IMR-90 (cell line): ENCODE measurements at regions not wholly inside any gene's neighbourhood (a gene's known extent, or its start where the extent isn't known, plus 50 kb on each side); places are given as distances from the start of the nearest gene placed in this dataset.

Source experiments
- MXI1 ChIP-seq: IDR thresholded peaks from 2 replicates; pipeline ENCODE4 v1.6.1; 2012; ENCODE audit warnings: low read depth, mild to moderate bottlenecking, low read length, moderate library complexity, borderline replicate concordance
- POLR2A ChIP-seq: IDR thresholded peaks from 2 replicates; pipeline ENCODE4 v1.6.1; 2012; ENCODE audit warnings: mild to moderate bottlenecking, low read depth, low read length

GRCh38 chr6:48615041-48615440 lies 504.0 kb upstream of the PTCHD4 start:
- TF ChIP-seq MXI1 (no peak), POLR2A (no peak)
